Uterus (tissue), 2 donors: ENCODE measurements at regions not wholly inside any gene's neighbourhood (a gene's known extent, or its start where the extent isn't known, plus 50 kb on each side); places are given as distances from the start of the nearest gene placed in this dataset.

Experiments
- POLR2A ChIP-seq, 2 donors: fragments of 450-650 bp; IDR thresholded peaks; one replicate each; pipeline ENCODE4 v1.6.1; 2016; ENCODE audit warnings: antibody characterized with exemption in 2 of 2, mild to moderate bottlenecking in 1 of 2, moderate library complexity in 1 of 2
- TF ChIP-seq, protein P1 (sequence below), 4 experiments: fragments of 200-600 bp in 2 of 4; fragments of 450-650 bp in 2 of 4; sonication (generic) in 2 of 4; IDR thresholded peaks; one replicate each; pipeline ENCODE4 v1.5.1; 2016 to 2019; ENCODE audit warnings: antibody characterized with exemption in 4 of 4, mild to moderate bottlenecking in 2 of 4, moderate library complexity in 1 of 4

DNA sequence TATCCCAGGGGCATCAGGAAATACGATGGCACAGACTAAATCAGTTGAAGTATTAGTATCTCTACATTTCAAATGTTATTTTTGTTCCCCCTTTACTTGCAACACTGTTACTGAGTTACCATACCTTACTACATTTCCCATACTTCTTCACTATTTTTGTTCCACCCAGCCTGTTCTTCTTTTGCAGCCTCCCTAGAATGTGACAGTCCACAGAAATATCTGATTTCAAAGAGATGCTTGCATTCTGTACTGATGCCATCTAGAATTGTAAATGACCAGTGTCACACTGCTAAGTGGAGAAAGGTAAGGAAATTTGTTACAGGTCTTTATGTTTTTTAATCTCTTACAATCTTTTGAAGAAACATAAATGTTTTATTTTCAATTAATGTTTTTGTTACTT is 279.9 kb downstream of the CCER1 start:
- no peak for TF ChIP-seq POLR2A (IDR thresholded peaks at IDR 0.05)
- TF ChIP-seq, protein P1, sequence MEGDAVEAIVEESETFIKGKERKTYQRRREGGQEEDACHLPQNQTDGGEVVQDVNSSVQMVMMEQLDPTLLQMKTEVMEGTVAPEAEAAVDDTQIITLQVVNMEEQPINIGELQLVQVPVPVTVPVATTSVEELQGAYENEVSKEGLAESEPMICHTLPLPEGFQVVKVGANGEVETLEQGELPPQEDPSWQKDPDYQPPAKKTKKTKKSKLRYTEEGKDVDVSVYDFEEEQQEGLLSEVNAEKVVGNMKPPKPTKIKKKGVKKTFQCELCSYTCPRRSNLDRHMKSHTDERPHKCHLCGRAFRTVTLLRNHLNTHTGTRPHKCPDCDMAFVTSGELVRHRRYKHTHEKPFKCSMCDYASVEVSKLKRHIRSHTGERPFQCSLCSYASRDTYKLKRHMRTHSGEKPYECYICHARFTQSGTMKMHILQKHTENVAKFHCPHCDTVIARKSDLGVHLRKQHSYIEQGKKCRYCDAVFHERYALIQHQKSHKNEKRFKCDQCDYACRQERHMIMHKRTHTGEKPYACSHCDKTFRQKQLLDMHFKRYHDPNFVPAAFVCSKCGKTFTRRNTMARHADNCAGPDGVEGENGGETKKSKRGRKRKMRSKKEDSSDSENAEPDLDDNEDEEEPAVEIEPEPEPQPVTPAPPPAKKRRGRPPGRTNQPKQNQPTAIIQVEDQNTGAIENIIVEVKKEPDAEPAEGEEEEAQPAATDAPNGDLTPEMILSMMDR (IDR thresholded peaks at IDR 0.05) = no peak
